Urinary bladder (tissue), 3 donors: ENCODE measurements at regions not wholly inside any gene's neighbourhood (a gene's known extent, or its start where the extent isn't known, plus 50 kb on each side); places are given as distances from the start of the nearest gene placed in this dataset.

Experiments used
- DNase-seq: peaks from one replicate; pipeline ENCODE4 v3.0.0-alpha.2; 2015; ENCODE audit errors: extremely low spot score
- H3K27ac ChIP-seq: one replicate; pipeline ENCODE4 v1.5.1; 2013; ENCODE audit warnings: low read depth, mild to moderate bottlenecking, moderate library complexity
- H3K36me3 ChIP-seq: one replicate; pipeline ENCODE4 v1.6.1; 2013; ENCODE audit warnings: mild to moderate bottlenecking, moderate library complexity; ENCODE audit not compliant: insufficient read depth
- H3K4me1 ChIP-seq: one replicate; pipeline ENCODE4 v1.6.1; 2013; ENCODE audit warnings: mild to moderate bottlenecking, moderate library complexity; ENCODE audit not compliant: insufficient read depth
- H3K4me3 ChIP-seq: one replicate; pipeline ENCODE4 v1.5.1; 2013; ENCODE audit warnings: low read depth, low read length
- WGBS: extraction: QIAGEN DNeasy Blood & Tissue Kit; methylation state at CpG from one replicate; pipeline ENCODE4 v1.1.7; 2013; 5-methylcytosine and 5-hydroxymethylcytosine counted together
- donor health status: healthy with polysubstance abuse.
- donor health status: healthy.

GRCh38 chr6:147710890-147711289 is 202.4 kb downstream of the SAMD5 start:
- no peak for DNase-seq
- H3K4me1 ChIP-seq: no peaks in the 10 kb centered on the region
- 92% methylated on average over 2 of the region's 2 CpGs for WGBS
- no peak overlapping the region for H3K4me3 ChIP-seq
- no peak overlapping the region for H3K27ac ChIP-seq
- H3K36me3 ChIP-seq: no peaks in the 10 kb centered on the region

DNA sequence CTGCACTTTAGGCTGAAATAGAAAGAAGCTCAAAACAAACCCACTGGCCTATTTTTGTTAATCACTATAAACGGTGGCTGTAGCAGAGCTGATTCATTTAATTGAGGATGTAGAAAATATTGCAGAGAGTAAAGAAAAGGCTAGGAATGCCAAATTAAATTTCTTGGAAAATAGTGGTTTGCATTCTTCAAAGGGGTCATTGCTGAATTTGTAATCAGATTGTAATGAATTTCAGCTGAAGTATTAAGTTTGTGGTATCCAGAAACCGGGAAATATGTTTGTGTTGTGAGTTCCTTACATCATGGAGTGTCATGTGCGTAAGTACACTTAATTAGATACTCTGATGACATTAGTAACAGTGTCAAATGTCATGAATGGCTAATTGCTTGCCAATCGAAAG is 203.0 kb downstream of the SAMD5 start:
- 80% methylated on average over 4 of the region's 4 CpGs for WGBS
- no peak overlapping the region for H3K4me3 ChIP-seq
- H3K4me1 ChIP-seq: no peaks in the 10 kb centered on the region
- H3K27ac ChIP-seq: no peak overlapping the region
- H3K36me3 ChIP-seq: no peaks in the 10 kb centered on the region
- DNase-seq: no peak

DNA sequence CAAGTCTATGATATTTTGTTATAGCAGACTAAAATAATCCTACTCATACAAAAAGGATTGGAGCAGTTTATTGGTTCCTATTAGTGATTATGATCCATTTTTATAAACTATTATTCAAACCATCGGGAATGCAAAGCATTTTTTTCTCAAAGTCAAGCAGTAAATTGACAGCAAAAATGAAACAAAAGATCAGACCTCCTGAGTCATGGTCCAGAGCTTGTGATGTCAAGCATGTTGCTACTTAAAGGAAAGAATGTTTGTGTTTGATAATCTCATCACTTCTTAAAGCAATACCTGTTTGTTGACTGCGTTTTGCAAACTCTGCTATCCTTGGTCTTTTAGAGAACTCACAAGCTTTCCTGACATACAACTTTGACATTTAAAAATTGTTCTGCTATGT is 204.4 kb downstream of the SAMD5 start:
- Histone ChIP-seq H3K27ac (no peak overlapping the region), H3K4me3 (no peak overlapping the region), H3K36me3 (no peaks in the 10 kb centered on the region), H3K4me1 (no peaks in the 10 kb centered on the region)
- WGBS: 98% methylated on average over 2 of the region's 2 CpGs
- DNase-seq: no peak

- Histone ChIP-seq H3K4me3 (no peak overlapping the region), H3K27ac (no peak overlapping the region), H3K4me1 (no peaks in the 10 kb centered on the region), H3K36me3 (no peaks in the 10 kb centered on the region)
- no peak for DNase-seq
- 98% methylated on average over 5 of the region's 5 CpGs for WGBS
Measured at GRCh38 chr6:147715035-147715434, 206.5 kb downstream of the SAMD5 start.

DNA sequence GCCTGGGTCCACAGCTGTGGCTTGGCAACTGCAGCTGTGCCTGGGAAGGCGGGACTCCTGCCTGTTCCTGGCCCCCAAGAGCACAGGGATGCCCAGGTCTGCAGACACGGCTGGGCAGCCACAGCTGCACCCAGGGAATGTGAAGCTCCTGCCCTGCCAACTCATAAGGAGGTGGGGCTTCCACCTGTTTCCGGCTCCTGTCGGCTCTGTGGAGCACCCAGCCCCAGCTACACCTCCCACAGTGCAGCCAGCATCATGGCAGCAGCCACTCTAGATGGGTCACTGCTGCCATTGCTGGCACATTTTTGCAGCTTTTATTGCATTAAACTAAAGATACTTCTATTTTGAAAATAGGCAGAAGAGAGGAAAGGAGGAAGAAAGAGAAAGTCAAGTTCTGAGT is 207.9 kb downstream of the SAMD5 start:
- no peaks in the 10 kb centered on the region for H3K4me1 ChIP-seq
- no peaks in the 10 kb centered on the region for H3K36me3 ChIP-seq
- no peak for DNase-seq
- H3K4me3 ChIP-seq: no peak overlapping the region
- 91% methylated on average over 4 of the region's 4 CpGs for WGBS
- no peak overlapping the region for H3K27ac ChIP-seq

DNA sequence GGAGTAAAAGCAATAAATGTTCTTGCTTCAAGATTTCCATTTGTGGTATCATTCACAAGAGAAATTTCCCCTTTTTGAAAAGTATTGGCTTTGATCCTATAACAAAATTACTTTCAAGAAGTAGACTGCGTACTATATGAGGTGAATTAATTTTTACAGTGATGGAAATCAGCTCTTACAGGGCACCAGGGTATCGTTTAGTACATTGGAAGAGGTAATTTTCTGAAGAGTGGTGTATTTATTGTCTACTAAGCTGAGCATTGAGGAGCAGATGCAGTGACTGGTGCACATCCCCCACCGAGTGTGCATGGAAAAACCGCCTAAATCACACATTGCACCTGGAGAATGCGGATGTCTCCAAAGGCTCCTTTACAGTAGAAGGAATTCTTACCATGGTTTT is 209.5 kb downstream of the SAMD5 start:
- Histone ChIP-seq H3K36me3 (no peaks in the 10 kb centered on the region), H3K4me3 (no peak overlapping the region), H3K27ac (no peak overlapping the region), H3K4me1 (no peaks in the 10 kb centered on the region)
- no peak for DNase-seq
- WGBS: 83% methylated on average over 5 of the region's 5 CpGs

DNA sequence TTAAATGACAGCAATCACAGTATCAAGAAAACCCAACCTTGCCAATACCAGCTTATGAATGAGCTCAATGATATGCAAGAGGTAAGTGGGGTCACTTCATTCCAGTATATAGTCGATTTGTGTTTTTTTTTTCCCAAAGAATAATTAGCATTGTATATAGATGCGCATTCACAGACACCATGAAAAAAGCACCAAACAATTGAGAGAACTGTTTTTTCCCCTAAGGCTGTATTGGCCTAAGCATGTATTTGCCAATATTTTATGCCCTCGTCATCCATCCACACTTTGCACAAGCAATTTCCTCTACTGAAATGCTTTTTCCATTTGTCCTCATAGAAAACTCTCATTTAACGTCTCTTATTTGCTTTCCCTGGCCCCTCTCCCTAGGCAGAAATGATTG is 213.7 kb downstream of the SAMD5 start:
- Histone ChIP-seq H3K4me3 (no peak overlapping the region), H3K36me3 (no peaks in the 10 kb centered on the region), H3K27ac (no peak overlapping the region), H3K4me1 (no peaks in the 10 kb centered on the region)
- DNase-seq: no peak
- WGBS: 92% methylated on average over 4 of the region's 4 CpGs

DNA sequence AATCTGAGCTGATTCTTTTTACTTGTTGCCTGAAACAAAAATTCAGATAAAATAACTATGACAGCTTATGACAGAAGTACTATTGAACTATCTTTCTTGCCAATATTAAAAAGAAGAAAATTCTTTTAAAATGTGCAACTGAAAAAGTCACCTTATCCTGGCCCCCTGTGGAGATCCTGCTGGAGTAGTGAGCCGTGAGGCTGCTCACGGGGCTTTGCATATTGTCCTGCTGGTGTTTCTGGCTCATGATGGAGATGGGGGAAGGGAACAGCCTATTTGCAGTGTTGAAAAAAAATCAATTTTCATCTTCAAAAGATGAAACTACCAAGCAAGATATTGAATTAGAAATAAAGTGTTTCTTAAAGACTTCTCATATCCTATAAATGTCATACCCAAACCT is 216.0 kb downstream of the SAMD5 start:
- Histone ChIP-seq H3K4me1 (no peaks in the 10 kb centered on the region), H3K27ac (no peak overlapping the region), H3K36me3 (peaks cover 2% of the 10 kb centered on the region), H3K4me3 (no peak overlapping the region)
- WGBS: 96% methylated on average over 2 of the region's 2 CpGs
- DNase-seq: no peak

DNA sequence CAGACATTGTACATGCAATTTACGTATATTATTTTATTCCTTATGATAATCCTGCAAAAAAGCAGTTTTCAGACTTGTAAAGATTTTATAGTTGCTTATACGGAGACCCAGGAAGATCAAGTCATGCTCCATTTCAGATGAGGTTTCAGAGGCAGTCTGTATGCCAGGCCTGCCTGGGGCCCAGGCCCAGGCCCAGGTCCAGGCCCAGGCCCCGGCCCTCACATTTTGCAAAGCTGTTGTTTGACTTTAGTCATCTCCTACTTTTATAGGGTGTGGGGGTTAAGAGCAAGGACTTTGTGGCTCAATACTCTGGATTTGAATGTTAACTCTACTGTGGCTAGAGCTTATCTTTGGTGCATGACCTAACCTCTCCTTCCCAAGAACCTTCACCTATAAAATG is 217.9 kb downstream of the SAMD5 start:
- WGBS: 88% methylated on average over 3 of the region's 3 CpGs
- no peak overlapping the region for H3K27ac ChIP-seq

DNA sequence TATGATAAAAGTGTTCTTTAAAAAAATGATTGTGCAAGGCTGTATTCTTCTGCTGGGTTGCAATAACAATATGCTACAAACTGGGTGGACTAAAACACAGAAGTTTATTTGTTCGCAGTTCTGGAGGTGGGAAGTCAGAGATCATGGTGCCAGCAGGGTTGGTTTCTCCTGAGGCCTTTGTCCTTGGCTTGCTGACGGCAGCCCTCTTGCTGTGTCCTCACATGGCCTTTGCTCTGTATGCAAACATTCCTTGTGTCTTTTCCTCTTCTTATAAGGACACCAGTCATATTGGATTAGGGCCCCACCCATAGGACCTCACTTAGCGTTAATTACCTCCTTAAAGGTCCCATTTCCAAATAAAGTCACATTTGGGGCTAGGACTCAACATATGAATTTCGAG is 220.4 kb downstream of the SAMD5 start:
- H3K4me1 ChIP-seq: no peaks in the 10 kb centered on the region
- 71% methylated on average over 4 of the region's 4 CpGs for WGBS
- DNase-seq: no peak

More for the DNA sequence above, 217.9 kb downstream of the SAMD5 start:
- Histone ChIP-seq H3K36me3 (peaks cover 2% of the 10 kb centered on the region), H3K4me1 (no peaks in the 10 kb centered on the region), H3K4me3 (no peak overlapping the region)
- no peak for DNase-seq

DNA sequence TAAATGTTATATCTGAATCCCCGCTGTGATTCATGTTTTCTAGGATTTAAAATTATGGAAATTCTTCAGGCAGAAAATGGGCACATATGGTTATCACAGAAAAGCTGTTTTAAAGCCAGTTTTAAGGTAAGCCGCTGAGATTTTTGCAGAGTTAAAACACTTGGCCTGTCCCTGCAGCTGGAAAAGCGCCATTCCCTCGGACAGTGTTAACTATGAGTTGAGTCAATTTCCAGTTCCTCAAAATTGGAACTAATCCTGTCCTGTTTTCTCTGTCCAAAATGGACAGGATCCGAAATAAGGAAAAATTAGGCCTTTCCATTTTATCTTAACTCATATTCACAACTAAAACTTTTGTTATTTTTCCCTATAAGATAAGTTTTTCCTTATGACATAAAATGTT is 225.2 kb downstream of the SAMD5 start:
- Histone ChIP-seq H3K4me1 (no peaks in the 10 kb centered on the region), H3K4me3 (no peak overlapping the region), H3K27ac (no peak overlapping the region), H3K36me3 (peaks cover 2% of the 10 kb centered on the region)
- no peak for DNase-seq
- WGBS: 55% methylated on average over 5 of the region's 5 CpGs

More for the DNA sequence above, 220.4 kb downstream of the SAMD5 start:
- Histone ChIP-seq H3K4me3 (no peak overlapping the region), H3K36me3 (peaks cover 2% of the 10 kb centered on the region), H3K27ac (no peak overlapping the region)

GRCh38 chr6:147734151-147734550 is 225.7 kb downstream of the SAMD5 start:
- H3K36me3 ChIP-seq: no peaks in the 10 kb centered on the region
- H3K4me3 ChIP-seq: no peak overlapping the region
- no peak for DNase-seq
- H3K4me1 ChIP-seq: no peaks in the 10 kb centered on the region
- no peak overlapping the region for H3K27ac ChIP-seq
- WGBS: 76% methylated on average over 8 of the region's 8 CpGs

GRCh38 chr6:147735924-147736323 is 227.4 kb downstream of the SAMD5 start:
- no peaks in the 10 kb centered on the region for H3K4me1 ChIP-seq
- WGBS: 80% methylated on average over 3 of the region's 3 CpGs

GRCh38 chr6:147737115-147737514 is 228.6 kb downstream of the SAMD5 start:
- H3K4me3 ChIP-seq: no peak overlapping the region
- no peak overlapping the region for H3K27ac ChIP-seq
- no peaks in the 10 kb centered on the region for H3K36me3 ChIP-seq
- DNase-seq: no peak
- no peaks in the 10 kb centered on the region for H3K4me1 ChIP-seq
- 92% methylated on average over 5 of the region's 5 CpGs for WGBS

More at GRCh38 chr6:147735924-147736323, 227.4 kb downstream of the SAMD5 start:
- Histone ChIP-seq H3K36me3 (no peaks in the 10 kb centered on the region), H3K27ac (no peak overlapping the region), H3K4me3 (no peak overlapping the region)
- no peak for DNase-seq

DNA sequence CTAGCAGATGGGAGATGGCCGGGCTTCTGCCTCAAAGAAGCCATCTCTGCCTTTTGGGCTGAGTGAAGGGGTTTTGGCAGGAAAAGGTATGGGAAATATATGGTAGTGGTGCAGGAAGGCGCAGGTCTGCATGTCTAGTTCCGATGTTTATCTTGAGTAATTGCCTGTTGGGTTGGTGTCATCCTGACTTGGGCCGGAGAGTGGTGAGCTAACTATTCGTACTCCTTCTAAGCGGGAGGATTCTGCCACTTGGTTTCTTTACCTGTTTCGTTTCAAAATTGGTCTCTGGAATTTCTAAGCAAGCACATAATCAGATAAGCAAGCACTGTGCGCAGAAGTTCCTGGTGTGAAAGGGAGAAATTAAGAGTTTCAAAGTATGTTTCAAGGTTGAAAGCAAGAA is 229.6 kb downstream of the SAMD5 start:
- WGBS: 74% methylated on average over 8 of the region's 8 CpGs
- Histone ChIP-seq H3K36me3 (no peaks in the 10 kb centered on the region), H3K4me1 (no peaks in the 10 kb centered on the region), H3K4me3 (no peak overlapping the region), H3K27ac (no peak overlapping the region)
- no peak for DNase-seq
